Karpas-422 (cell line): ENCODE measurements at regions not wholly inside any gene's neighbourhood (a gene's known extent, or its start where the extent isn't known, plus 50 kb on each side); places are given as distances from the start of the nearest gene placed in this dataset.

Experiments used
- DNase-seq: peaks from one replicate; pipeline ENCODE4 v3.0.0-alpha.2; 2015
- H2AFZ ChIP-seq: fragments of 200-600 bp; sonication (generic); 2 replicates; pipeline ENCODE4 v1.6.1; 2014; ENCODE audit warnings: antibody characterized with exemption, low read length, mixed read lengths
- H3K27ac ChIP-seq: fragments of 200-600 bp; sonication (generic); 2 replicates; pipeline ENCODE4 v1.5.1; 2014; ENCODE audit warnings: mild to moderate bottlenecking, low read length, moderate library complexity
- H3K27me3 ChIP-seq: fragments of 200-600 bp; sonication (generic); 2 replicates; pipeline ENCODE4 v1.6.1; 2014; ENCODE audit warnings: low read length, mixed read lengths
- H3K36me3 ChIP-seq: fragments of 200-600 bp; sonication (generic); 2 replicates; pipeline ENCODE4 v1.6.1; 2014; ENCODE audit warnings: low read length, mixed read lengths; ENCODE audit not compliant: insufficient read depth
- H3K4me1 ChIP-seq: fragments of 200-600 bp; sonication (generic); 2 replicates; pipeline ENCODE4 v1.6.1; 2014; ENCODE audit warnings: mild to moderate bottlenecking, low read length, mixed read lengths
- H3K4me2 ChIP-seq: fragments of 200-600 bp; sonication (generic); 2 replicates; pipeline ENCODE4 v1.6.1; 2014; ENCODE audit warnings: low read length, low read depth, mild to moderate bottlenecking; ENCODE audit not compliant: poor library complexity, severe bottlenecking
- H3K4me3 ChIP-seq: fragments of 200-600 bp; sonication (generic); 2 replicates; pipeline ENCODE4 v1.5.1; 2014; ENCODE audit warnings: mild to moderate bottlenecking, antibody characterized with exemption, low read length, mixed read lengths
- H3K79me2 ChIP-seq: fragments of 200-600 bp; sonication (generic); 2 replicates; pipeline ENCODE4 v1.6.1; 2014; ENCODE audit warnings: mild to moderate bottlenecking, low read length, mixed read lengths
- H3K9ac ChIP-seq: fragments of 200-600 bp; sonication (generic); 2 replicates; pipeline ENCODE4 v1.6.0; 2014; ENCODE audit warnings: low read length
- H3K9me2 ChIP-seq: fragments of 200-600 bp; sonication (generic), shearing (Covaris generic); replicated peaks from 2 replicates; pipeline ENCODE4 v1.6.0; 2014; ENCODE audit warnings: mild to moderate bottlenecking, low read length, moderate library complexity; ENCODE audit not compliant: insufficient read depth
- H3K9me3 ChIP-seq: fragments of 300-700, 200-600 bp; sonication (generic); 2 replicates; pipeline ENCODE4 v1.6.1; 2014; ENCODE audit warnings: low read length, mixed read lengths
- H4K20me1 ChIP-seq: fragments of 200-600 bp; sonication (generic); 2 replicates; pipeline ENCODE4 v1.6.1; 2014; ENCODE audit warnings: mild to moderate bottlenecking, antibody characterized with exemption, low read length, low read depth; ENCODE audit not compliant: insufficient read depth

DNA sequence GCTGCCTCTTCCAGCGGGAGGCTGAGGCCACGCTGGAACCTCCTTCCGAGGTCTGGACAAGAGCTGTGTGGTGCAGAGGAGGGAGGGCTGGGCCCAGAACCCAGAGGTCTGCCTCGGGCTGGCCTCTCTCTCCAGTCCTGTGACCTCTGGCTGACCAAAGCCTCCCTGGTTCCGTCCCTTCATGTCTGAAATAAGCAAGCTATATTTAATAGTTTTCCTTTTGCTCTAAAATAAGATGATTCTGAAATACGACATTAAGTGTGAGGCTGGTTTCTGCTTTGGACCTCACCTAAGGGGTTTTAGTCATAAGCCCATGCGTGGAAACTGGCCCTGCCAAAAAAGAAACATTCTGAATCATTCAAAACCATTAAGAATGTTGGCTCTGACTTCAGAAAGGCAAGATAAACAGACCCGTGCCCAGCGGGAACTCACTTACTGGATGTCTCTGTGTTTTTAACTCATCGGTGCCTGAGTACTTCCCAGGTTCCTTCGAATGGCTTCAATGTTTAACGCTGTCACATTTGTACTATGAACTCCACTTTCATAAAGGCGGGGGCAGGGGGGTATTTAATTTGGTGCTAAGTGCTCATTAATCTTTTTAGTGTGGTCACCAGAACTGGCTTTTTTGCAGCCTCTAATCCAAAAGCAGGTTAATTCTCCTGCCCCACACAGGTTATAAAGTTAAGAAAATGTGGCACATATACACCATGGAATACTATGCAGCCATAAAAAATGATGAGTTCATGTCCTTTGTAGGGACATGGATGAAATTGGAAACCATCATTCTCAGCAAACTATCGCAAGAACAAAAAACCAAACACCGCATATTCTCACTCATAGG, 157.5 kb upstream of the KLF14 start:
- Histone ChIP-seq H2AFZ (no peak overlapping the region), H3K27me3 (no peaks in the 10 kb centered on the region), H4K20me1 (no peaks in the 10 kb centered on the region), H3K4me1 (no peaks in the 10 kb centered on the region), H3K9me2 (no peaks in the 10 kb centered on the region), H3K27ac (no peak overlapping the region), H3K9ac (no peak overlapping the region), H3K4me3 (no peak overlapping the region), H3K9me3 (no peaks in the 10 kb centered on the region), H3K4me2 (no peak overlapping the region), H3K79me2 (peaks cover 69% of the 10 kb centered on the region), H3K36me3 (peaks cover 50% of the 10 kb centered on the region)
- DNase-seq, result no peak

DNA sequence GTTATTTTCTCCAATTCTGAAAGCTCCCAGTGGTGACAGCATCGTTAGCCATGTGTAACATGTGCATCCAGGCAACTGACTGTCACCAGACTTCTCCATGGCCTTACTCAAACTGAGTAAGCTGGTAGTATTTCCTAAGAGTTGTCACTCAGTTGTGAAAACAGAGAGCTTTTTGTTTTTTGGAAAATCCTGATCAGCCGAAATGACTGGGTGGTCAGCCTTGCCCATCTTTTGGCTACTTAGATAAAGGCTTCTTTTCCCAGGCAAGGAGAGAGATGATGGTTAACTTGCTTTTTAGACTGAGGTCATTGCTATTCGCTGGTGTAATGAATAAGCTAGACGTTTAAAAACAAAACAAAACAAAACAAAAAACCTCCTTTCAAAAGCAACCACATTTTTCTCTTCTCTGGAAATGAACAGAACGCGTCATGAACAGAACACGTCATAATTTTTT, 159.5 kb upstream of the KLF14 start:
- Histone ChIP-seq H3K27me3 (no peaks in the 10 kb centered on the region), H3K9me3 (no peaks in the 10 kb centered on the region), H4K20me1 (no peaks in the 10 kb centered on the region), H3K4me2 (no peak overlapping the region), H3K4me3 (no peak overlapping the region), H3K4me1 (peaks cover 14% of the 10 kb centered on the region), H3K79me2 (peaks cover 84% of the 10 kb centered on the region), H3K36me3 (peaks cover 50% of the 10 kb centered on the region), H3K27ac (no peak overlapping the region), H3K9ac (no peak overlapping the region), H2AFZ (no peak overlapping the region), H3K9me2 (no peaks in the 10 kb centered on the region)
- DNase-seq, result no peak

DNA sequence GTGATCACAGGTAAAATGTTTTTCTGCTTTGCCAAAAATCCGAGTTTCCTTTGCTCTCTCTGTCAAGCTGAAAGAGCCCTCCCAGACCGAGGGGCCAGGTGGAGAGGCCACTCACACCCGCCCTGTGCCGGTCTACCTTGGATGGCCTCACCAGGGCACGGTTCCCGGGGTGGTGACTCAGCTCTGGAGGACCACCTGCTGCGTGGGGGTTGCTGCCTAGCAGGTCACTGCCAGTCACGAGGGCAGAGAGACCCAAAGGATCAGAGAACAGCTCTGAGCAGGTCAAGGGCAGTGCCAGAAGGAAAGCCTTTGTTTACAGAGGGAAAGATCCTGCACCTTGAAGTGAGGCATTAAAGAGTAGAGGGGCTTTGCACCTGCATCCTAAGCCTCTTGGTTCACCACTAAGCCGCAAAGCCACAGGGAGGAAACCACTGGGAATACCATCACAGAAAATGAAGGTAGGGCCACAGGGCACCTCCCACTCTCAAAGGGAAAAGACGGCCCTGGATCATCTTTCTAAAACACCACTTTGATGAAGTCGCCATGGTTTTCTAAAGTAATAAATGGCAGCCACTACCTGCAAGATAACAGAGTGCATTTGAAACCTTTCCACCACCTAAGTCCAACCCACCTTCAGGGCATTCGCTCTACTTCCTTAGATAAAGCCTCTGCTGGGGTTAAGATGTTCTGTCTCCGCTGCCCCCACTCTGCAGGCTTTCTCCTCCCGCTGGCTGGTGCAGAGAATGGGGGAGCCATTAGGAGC, 160.3 kb upstream of the KLF14 start:
- Histone ChIP-seq H3K4me2 (no peak overlapping the region), H4K20me1 (no peaks in the 10 kb centered on the region), H3K79me2 (peaks cover 85% of the 10 kb centered on the region), H3K9ac (no peak overlapping the region), H2AFZ (no peak overlapping the region), H3K9me2 (no peaks in the 10 kb centered on the region), H3K4me3 (no peak overlapping the region), H3K4me1 (peaks cover 22% of the 10 kb centered on the region), H3K27me3 (no peaks in the 10 kb centered on the region), H3K27ac (no peak overlapping the region), H3K36me3 (peaks cover 55% of the 10 kb centered on the region), H3K9me3 (no peaks in the 10 kb centered on the region)
- DNase-seq, result no peak

DNA sequence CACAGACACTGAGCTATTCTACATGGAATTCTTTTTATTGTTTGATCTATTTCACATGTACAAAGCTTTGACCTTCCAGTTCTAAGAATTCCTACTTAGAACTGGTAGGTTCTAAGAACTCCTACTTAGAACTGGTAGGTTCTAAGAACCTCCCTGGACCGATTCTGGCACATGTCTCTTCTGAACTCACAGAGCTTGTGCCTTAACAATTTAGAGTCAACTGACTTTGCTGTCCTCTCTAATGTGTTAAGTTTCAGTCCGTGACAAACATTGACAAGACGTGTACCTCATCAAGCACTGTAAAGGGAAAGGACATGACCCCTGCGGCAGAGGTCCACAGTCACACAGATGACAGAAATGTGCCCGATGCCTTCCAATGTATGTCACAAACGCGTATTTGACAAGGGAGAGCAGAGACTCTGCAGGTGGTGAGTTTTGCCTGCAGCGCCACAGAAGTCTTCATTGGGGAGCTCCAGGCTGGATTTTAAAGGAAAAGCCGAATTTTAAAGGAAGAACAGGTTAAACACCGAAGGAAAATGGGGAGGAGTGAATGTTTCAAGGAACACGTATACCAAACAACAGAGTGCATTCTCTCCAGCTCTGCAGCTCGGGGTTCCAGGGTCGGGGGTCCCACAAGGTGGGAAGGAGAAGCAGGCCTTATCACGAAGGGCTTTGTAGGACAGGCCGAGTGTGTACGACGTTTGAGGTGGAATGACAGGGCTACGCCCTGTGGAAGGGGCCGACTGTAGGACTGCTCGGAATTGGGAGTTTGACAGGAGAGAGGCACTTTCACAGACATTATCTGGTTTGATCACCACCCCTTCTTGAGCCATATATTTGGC, 161.1 kb upstream of the KLF14 start:
- DNase-seq, result no peak
- Histone ChIP-seq H3K9me3 (no peaks in the 10 kb centered on the region), H2AFZ (no peak overlapping the region), H3K27me3 (no peaks in the 10 kb centered on the region), H3K27ac (no peak overlapping the region), H3K9me2 (no peaks in the 10 kb centered on the region), H3K9ac (no peak overlapping the region), H3K79me2 (peaks cover 87% of the 10 kb centered on the region), H3K4me2 (no peak overlapping the region), H3K4me3 (no peak overlapping the region), H3K4me1 (peaks cover 30% of the 10 kb centered on the region), H3K36me3 (peaks cover 56% of the 10 kb centered on the region), H4K20me1 (no peaks in the 10 kb centered on the region)

DNA sequence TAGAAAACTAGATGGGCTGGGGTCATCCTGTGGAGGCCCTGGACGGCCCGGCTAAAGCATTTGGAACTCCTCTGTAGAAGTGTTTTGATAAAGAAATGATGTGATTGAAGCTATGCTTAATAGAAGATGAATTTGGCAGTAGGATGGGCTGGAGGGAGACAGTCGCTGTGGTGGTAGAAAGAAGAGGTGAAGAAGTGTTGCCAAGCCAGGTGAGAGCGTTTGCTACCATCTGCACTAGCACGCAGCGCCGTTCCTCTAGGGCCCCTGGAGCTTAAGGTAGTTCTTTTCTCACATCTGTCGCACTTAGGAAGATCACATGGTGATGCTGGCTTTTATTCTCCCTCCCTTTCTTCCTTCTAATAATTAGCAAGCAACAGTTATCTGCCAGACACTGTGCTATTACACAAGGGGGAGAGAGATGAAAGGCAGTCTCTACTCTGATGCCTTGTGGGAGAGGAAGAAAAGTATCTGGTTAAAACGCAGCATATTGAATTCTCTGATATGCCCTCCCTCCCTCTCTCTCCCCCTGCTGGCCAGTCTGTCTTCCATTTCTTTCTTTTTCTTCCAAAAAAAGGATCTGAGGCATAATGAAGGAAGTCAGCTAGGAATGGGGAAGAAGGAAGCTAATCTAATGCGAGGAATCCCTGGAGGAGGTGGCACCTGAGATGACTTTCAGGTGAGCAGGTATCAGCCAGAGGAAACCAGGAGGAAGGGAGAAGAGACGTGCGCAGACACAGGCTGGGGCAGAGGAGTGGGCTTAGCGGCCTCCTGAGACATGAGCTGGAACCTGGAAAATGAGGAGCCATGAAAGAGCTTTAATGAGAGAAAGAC, 162.3 kb upstream of the KLF14 start:
- Histone ChIP-seq H3K4me2 (no peak overlapping the region), H3K9me2 (no peaks in the 10 kb centered on the region), H3K27me3 (no peaks in the 10 kb centered on the region), H3K4me1 (peaks cover 42% of the 10 kb centered on the region), H3K79me2 (peaks cover 88% of the 10 kb centered on the region), H3K27ac (no peak overlapping the region), H3K36me3 (peaks cover 50% of the 10 kb centered on the region), H2AFZ (no peak overlapping the region), H4K20me1 (no peaks in the 10 kb centered on the region), H3K9me3 (no peaks in the 10 kb centered on the region), H3K9ac (no peak overlapping the region), H3K4me3 (no peak overlapping the region)
- no peak for DNase-seq

DNA sequence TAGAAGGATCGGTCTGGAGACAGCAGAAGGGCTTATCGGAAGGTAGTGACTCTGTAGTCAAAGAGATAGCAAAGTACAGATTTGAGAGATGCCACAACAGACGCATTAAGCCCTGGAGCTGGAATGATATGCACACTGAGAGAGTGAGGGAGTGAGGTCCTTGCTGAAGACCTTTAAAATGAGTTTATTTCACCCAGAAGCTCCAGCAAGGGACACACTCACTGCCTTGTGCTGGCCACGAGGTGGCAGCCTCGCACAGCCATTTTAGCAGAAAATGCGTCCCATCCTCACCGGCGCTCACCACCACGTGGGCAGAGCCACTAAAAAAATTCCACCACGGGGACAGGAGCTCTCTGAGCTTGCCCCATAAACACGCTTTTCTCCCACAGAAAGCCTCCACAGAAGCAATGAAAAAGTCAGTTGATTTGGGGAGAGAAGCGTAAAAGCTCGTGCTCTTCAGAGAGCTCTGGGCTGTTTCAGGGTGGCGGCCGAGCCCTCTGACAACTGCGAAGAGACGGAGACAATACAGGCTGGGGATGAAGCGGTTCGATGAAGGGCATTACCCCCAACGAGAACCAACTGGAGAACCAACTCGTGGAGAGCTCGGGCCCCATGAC, 163.0 kb upstream of the KLF14 start:
- Histone ChIP-seq H4K20me1 (no peaks in the 10 kb centered on the region), H3K36me3 (peaks cover 50% of the 10 kb centered on the region), H3K9me3 (no peaks in the 10 kb centered on the region), H3K27me3 (no peaks in the 10 kb centered on the region), H3K4me3 (no peak overlapping the region), H3K9ac (no peak overlapping the region), H3K4me1 (peaks cover 49% of the 10 kb centered on the region), H3K4me2 (no peak overlapping the region), H3K79me2 (peaks cover 91% of the 10 kb centered on the region), H3K27ac (no peak overlapping the region), H2AFZ (no peak overlapping the region), H3K9me2 (no peaks in the 10 kb centered on the region)
- DNase-seq, result peak; percentile 91
